ENCODE measurements at regions not wholly inside any gene's neighbourhood (a gene's known extent, or its start where the extent isn't known, plus 50 kb on each side); places are given as distances from the start of the nearest gene placed in this dataset.
"Not testable (repeated sequence)": the region's sequence is repeated elsewhere in the genome, so short reads cannot be mapped to it uniquely, and the experiment has no call there.

DNA sequence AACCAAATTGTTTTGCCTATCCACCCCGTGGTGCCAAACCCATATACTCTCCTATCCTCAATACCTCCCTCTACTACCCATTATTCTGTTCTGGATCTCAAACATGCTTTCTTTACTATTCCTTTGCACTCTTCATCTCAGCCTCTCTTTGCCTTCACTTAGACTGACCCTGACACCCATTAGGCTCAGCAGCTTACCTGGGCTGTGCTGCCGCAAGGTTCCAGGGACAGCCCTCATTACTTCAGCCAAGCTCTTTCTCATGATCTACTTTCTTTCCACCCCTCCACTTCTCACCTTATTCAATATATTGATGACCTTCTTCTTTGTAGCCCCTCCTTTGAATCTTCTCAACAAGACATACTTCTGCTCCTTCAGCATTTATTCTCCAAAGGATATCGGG lies 517.9 kb downstream of the IRS2 start:
- DNase-seq: not testable (repeated sequence)

DNA sequence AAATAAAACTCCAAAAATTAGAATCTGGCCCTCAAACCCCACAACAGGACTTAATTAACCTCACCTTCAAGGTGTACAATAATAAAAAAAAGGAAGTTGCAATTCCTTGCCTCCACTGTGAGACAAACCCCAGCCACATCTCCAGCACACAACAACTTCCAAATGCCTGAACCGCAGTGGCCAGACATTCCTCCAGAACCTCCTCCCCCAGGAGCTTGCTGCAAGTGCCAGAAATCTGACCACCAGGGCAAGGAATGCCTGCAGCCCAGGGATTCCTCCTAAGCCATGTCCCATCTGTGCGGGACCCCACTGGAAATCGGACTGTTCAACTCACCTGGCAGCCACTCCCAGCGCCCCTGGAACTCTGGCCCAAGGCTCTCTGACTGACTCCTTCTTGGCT lies 519.0 kb downstream of the IRS2 start:
- DNase-seq: not testable (repeated sequence)

DNA sequence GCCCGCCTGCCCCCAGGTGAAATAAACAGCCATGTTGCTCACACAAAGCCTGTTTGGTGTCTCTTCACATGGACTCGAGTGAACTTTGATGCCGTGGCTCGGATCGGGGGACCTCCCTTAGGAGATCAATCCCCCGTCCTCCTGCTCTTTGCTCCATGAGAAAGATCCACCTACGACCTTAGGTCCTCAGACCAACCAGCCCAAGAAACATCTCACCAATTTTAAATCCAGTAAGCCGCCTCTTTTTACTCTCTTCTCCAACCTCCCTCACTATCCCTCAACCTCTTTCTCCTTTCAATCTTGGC lies 521.0 kb downstream of the IRS2 start:
- DNase-seq: not testable (repeated sequence)

- DNase-seq: not testable (repeated sequence)
Observed at GRCh38 chr13:109264603-109265437, 521.6 kb downstream of the IRS2 start.

GRCh38 chr13:109257761-109258157 lies 528.6 kb downstream of the IRS2 start:
- DNase-seq: not testable (repeated sequence)

Measured in GF-D8 (cell line).